Mesendoderm (in vitro differentiated cells): ENCODE measurements at regions not wholly inside any gene's neighbourhood (a gene's known extent, or its start where the extent isn't known, plus 50 kb on each side); places are given as distances from the start of the nearest gene placed in this dataset.

ENCODE experiments used
- DNase-seq: peaks from one replicate; pipeline ENCODE4 v3.0.0; 2013
- H2AK5ac ChIP-seq: 2 replicates; pipeline ENCODE4 v1.6.1; 2013; ENCODE audit warnings: low read length, inconsistent platforms
- H2BK120ac ChIP-seq: 2 replicates; pipeline ENCODE4 v1.6.1; 2013; ENCODE audit warnings: low read depth, mild to moderate bottlenecking, low read length, moderate library complexity, mixed read lengths
- H2BK15ac ChIP-seq: replicated peaks from 2 replicates; pipeline ENCODE4 v1.6.1; 2013; ENCODE audit warnings: low read depth, mild to moderate bottlenecking, moderate library complexity
- H2BK5ac ChIP-seq: 2 replicates; pipeline ENCODE4 v1.6.1; 2013; ENCODE audit warnings: low read length, inconsistent platforms
- H3K18ac ChIP-seq: 2 replicates; pipeline ENCODE4 v1.6.1; 2013; ENCODE audit warnings: mild to moderate bottlenecking, low read length, mixed read lengths
- H3K23ac ChIP-seq: one replicate; pipeline ENCODE4 v1.6.1; 2013; ENCODE audit warnings: low read length
- H3K27ac ChIP-seq: 2 replicates; pipeline ENCODE4 v1.5.1; 2013; ENCODE audit warnings: low read depth, mild to moderate bottlenecking, inconsistent platforms, low read length, moderate library complexity
- H3K27me3 ChIP-seq: 2 replicates; pipeline ENCODE4 v1.6.1; 2013; ENCODE audit warnings: low read length, control low read depth, mild to moderate bottlenecking, inconsistent platforms; ENCODE audit not compliant: insufficient read depth, poor library complexity
- H3K36me3 ChIP-seq: 2 replicates; pipeline ENCODE4 v1.6.1; 2013; ENCODE audit warnings: low read length, inconsistent platforms; ENCODE audit not compliant: control insufficient read depth, insufficient read depth
- H3K4ac ChIP-seq: one replicate; pipeline ENCODE4 v1.6.1; 2013; ENCODE audit warnings: low read depth, mild to moderate bottlenecking, low read length, moderate library complexity
- H3K4me1 ChIP-seq: 2 replicates; pipeline ENCODE4 v1.6.1; 2013; ENCODE audit warnings: low read depth, low read length, inconsistent platforms; ENCODE audit not compliant: control insufficient read depth
- H3K4me2 ChIP-seq: 2 replicates; pipeline ENCODE4 v1.6.1; 2013; ENCODE audit warnings: low read length
- H3K4me3 ChIP-seq: 2 replicates; pipeline ENCODE4 v1.5.1; 2013; ENCODE audit warnings: mild to moderate bottlenecking, low read length
- H3K56ac ChIP-seq: one replicate; pipeline ENCODE4 v1.6.1; 2013; ENCODE audit warnings: low read length
- H3K79me1 ChIP-seq: 2 replicates; pipeline ENCODE4 v1.6.1; 2013; ENCODE audit warnings: low read length, inconsistent platforms
- H3K79me2 ChIP-seq: 2 replicates; pipeline ENCODE4 v1.6.1; 2013; ENCODE audit warnings: mild to moderate bottlenecking, low read length; ENCODE audit not compliant: control insufficient read depth, insufficient read depth
- H3K9ac ChIP-seq: 2 replicates; pipeline ENCODE4 v1.6.1; 2013; ENCODE audit warnings: low read length, inconsistent platforms
- H4K5ac ChIP-seq: one replicate; pipeline ENCODE4 v1.6.1; 2013; ENCODE audit warnings: low read length
- H4K8ac ChIP-seq: one replicate; pipeline ENCODE4 v1.6.1; 2013; ENCODE audit warnings: low read depth, mild to moderate bottlenecking, control low read depth, low read length, moderate library complexity
- WGBS: extraction: QIAGEN DNeasy Blood & Tissue Kit; methylation state at CpG from one replicate; pipeline ENCODE4 v1.1.7; 2013; ENCODE audit warnings: low lambda C conversion rate, missing lambda C conversion rate; ENCODE audit not compliant: insufficient coverage; ENCODE audit errors: extremely low coverage; 5-methylcytosine and 5-hydroxymethylcytosine counted together

- no peak overlapping the region for H2BK120ac ChIP-seq
- no peaks in the 10 kb centered on the region for H3K79me1 ChIP-seq
- H3K23ac ChIP-seq = no peak overlapping the region
- H3K18ac ChIP-seq = no peak overlapping the region
- no peak overlapping the region for H2BK15ac ChIP-seq
- DNase-seq = no peak
- no peaks in the 10 kb centered on the region for H3K4me1 ChIP-seq
- no peak overlapping the region for H4K8ac ChIP-seq
- no peak overlapping the region for H3K9ac ChIP-seq
- no peaks in the 10 kb centered on the region for H3K36me3 ChIP-seq
- no peaks in the 10 kb centered on the region for H3K79me2 ChIP-seq
- no peak overlapping the region for H3K4ac ChIP-seq
- H4K5ac ChIP-seq = no peak overlapping the region
- H3K56ac ChIP-seq = no peak overlapping the region
- no peak overlapping the region for H2BK5ac ChIP-seq
- H3K4me2 ChIP-seq = no peak overlapping the region
- no peak overlapping the region for H3K27ac ChIP-seq
- no peak overlapping the region for H3K4me3 ChIP-seq
- no peak overlapping the region for H2AK5ac ChIP-seq
- no peaks in the 10 kb centered on the region for H3K27me3 ChIP-seq
- no CpG with 5 or more reads among the region's 4 CpGs for WGBS
These were observed 307.4 kb upstream of the RARB start for GRCh38 chr3:25120665-25121064.

GRCh38 chr3:25125201-25125600 is 302.9 kb upstream of the RARB start:
- Histone ChIP-seq H3K4ac (no peak overlapping the region), H3K36me3 (no peaks in the 10 kb centered on the region), H2BK120ac (no peak overlapping the region), H3K9ac (no peak overlapping the region), H3K18ac (no peak overlapping the region), H3K23ac (no peak overlapping the region), H3K4me2 (no peak overlapping the region), H3K56ac (no peak overlapping the region), H3K27ac (no peak overlapping the region), H3K4me3 (no peak overlapping the region), H3K79me2 (no peaks in the 10 kb centered on the region), H4K5ac (no peak overlapping the region), H2BK5ac (no peak overlapping the region), H3K79me1 (no peaks in the 10 kb centered on the region), H2AK5ac (no peak overlapping the region), H4K8ac (no peak overlapping the region), H3K27me3 (no peaks in the 10 kb centered on the region), H3K4me1 (no peaks in the 10 kb centered on the region), H2BK15ac (no peak overlapping the region)
- no CpG with 5 or more reads among the region's 4 CpGs for WGBS
- DNase-seq = no peak

GRCh38 chr3:25128735-25129134 is 299.3 kb upstream of the RARB start:
- Histone ChIP-seq H4K5ac (no peak overlapping the region), H2BK15ac (no peak overlapping the region), H3K4ac (no peak overlapping the region), H3K79me2 (no peaks in the 10 kb centered on the region), H3K4me2 (no peak overlapping the region), H3K4me1 (no peaks in the 10 kb centered on the region), H3K27me3 (no peaks in the 10 kb centered on the region), H3K36me3 (no peaks in the 10 kb centered on the region), H2BK5ac (no peak overlapping the region), H3K56ac (no peak overlapping the region), H3K23ac (no peak overlapping the region), H3K18ac (no peak overlapping the region), H3K4me3 (no peak overlapping the region), H2BK120ac (no peak overlapping the region), H3K27ac (no peak overlapping the region), H2AK5ac (no peak overlapping the region), H3K79me1 (no peaks in the 10 kb centered on the region), H3K9ac (no peak overlapping the region), H4K8ac (no peak overlapping the region)
- WGBS = no CpG with 5 or more reads among the region's 2 CpGs
- DNase-seq = no peak

GRCh38 chr3:25130724-25131520 is 297.1 kb upstream of the RARB start:
- Histone ChIP-seq H4K5ac (no peak overlapping the region), H3K79me1 (no peaks in the 10 kb centered on the region), H3K9ac (no peak overlapping the region), H3K4me2 (no peak overlapping the region), H2BK5ac (no peak overlapping the region), H3K56ac (no peak overlapping the region), H2BK15ac (no peak overlapping the region), H3K4me1 (no peaks in the 10 kb centered on the region), H3K23ac (no peak overlapping the region), H3K36me3 (no peaks in the 10 kb centered on the region), H2AK5ac (no peak overlapping the region), H3K4ac (no peak overlapping the region), H4K8ac (no peak overlapping the region), H2BK120ac (no peak overlapping the region), H3K4me3 (no peak overlapping the region), H3K27me3 (no peaks in the 10 kb centered on the region), H3K27ac (no peak overlapping the region), H3K79me2 (no peaks in the 10 kb centered on the region), H3K18ac (no peak overlapping the region)
- WGBS = no CpG with 5 or more reads among the region's 4 CpGs
- no peak for DNase-seq

GRCh38 chr3:25133588-25133987 is 294.5 kb upstream of the RARB start:
- DNase-seq = no peak
- WGBS = no CpG with 5 or more reads among the region's 3 CpGs
- no peak overlapping the region for H3K9ac ChIP-seq

GRCh38 chr3:25137606-25138005 is 290.5 kb upstream of the RARB start:
- WGBS = no CpG with 5 or more reads among the region's 2 CpGs
- no peak overlapping the region for H4K5ac ChIP-seq
- H3K4me1 ChIP-seq = no peaks in the 10 kb centered on the region
- DNase-seq = no peak
- no peaks in the 10 kb centered on the region for H3K36me3 ChIP-seq
- no peak overlapping the region for H3K27ac ChIP-seq
- H3K27me3 ChIP-seq = no peaks in the 10 kb centered on the region
- no peak overlapping the region for H2BK5ac ChIP-seq
- no peak overlapping the region for H2BK120ac ChIP-seq
- H4K8ac ChIP-seq = no peak overlapping the region
- no peak overlapping the region for H2AK5ac ChIP-seq
- H3K18ac ChIP-seq = no peak overlapping the region
- H3K4me3 ChIP-seq = no peak overlapping the region
- H3K56ac ChIP-seq = no peak overlapping the region
- H3K9ac ChIP-seq = no peak overlapping the region
- no peak overlapping the region for H3K4ac ChIP-seq
- H3K4me2 ChIP-seq = no peak overlapping the region
- H3K79me2 ChIP-seq = no peaks in the 10 kb centered on the region
- H3K23ac ChIP-seq = no peak overlapping the region
- no peaks in the 10 kb centered on the region for H3K79me1 ChIP-seq
- no peak overlapping the region for H2BK15ac ChIP-seq

More at GRCh38 chr3:25133588-25133987, 294.5 kb upstream of the RARB start:
- Histone ChIP-seq H3K23ac (no peak overlapping the region), H3K27me3 (no peaks in the 10 kb centered on the region), H3K4me2 (no peak overlapping the region), H3K79me1 (no peaks in the 10 kb centered on the region), H3K79me2 (no peaks in the 10 kb centered on the region), H2BK5ac (no peak overlapping the region), H4K5ac (no peak overlapping the region), H3K36me3 (no peaks in the 10 kb centered on the region), H3K4me3 (no peak overlapping the region), H2BK15ac (no peak overlapping the region), H3K18ac (no peak overlapping the region), H3K27ac (no peak overlapping the region), H3K56ac (no peak overlapping the region), H4K8ac (no peak overlapping the region), H3K4ac (no peak overlapping the region), H3K4me1 (no peaks in the 10 kb centered on the region), H2AK5ac (no peak overlapping the region), H2BK120ac (no peak overlapping the region)
